NCI-H226 (cell line): ENCODE measurements at regions not wholly inside any gene's neighbourhood (a gene's known extent, or its start where the extent isn't known, plus 50 kb on each side); places are given as distances from the start of the nearest gene placed in this dataset.
A peak's percentile ranks its signal among the peaks of the same experiment; 100 is the strongest.

Experiments
- DNase-seq: peaks from one replicate; pipeline ENCODE4 v3.0.0-alpha.2; 2015

DNA sequence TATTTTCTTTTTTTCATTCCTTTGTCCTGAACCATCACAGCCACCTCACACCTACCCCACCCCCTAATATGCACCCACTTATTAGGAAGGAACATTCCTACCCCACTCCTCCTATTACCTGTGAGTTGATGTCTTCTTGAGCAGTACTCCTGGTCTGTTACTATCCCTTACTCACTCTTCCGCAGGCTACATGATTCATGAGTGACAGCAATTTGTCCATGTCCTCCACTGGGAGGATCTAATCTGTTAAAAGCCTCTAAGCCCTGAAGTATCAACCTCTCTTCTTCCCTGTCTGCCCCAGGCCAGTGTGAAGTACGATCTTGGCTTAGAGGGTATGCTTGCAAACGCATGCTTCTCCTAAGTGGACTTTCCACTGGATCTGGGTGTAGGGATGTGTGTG lies 75.6 kb upstream of the RFX8 start:
- no peak for DNase-seq

DNA sequence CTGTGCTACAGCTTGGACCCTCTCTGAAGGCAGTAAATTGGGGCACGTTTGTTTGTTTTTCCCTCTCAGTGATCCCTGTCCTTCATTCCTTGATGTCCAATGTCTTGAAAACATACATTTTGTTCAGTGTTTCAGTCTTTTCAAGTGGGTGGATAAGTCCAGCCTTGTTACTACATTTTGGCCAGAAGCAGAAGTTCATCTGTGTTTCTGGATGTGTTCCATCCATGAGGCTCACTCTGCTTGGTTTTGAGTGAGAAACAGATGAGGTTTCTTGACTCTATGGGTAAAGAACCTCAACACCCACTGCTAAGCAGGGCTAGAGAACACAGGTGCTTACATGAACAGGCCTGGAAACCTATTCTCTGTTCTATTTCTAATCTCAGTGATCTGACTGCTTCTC lies 74.5 kb upstream of the RFX8 start:
- no peak for DNase-seq

DNA sequence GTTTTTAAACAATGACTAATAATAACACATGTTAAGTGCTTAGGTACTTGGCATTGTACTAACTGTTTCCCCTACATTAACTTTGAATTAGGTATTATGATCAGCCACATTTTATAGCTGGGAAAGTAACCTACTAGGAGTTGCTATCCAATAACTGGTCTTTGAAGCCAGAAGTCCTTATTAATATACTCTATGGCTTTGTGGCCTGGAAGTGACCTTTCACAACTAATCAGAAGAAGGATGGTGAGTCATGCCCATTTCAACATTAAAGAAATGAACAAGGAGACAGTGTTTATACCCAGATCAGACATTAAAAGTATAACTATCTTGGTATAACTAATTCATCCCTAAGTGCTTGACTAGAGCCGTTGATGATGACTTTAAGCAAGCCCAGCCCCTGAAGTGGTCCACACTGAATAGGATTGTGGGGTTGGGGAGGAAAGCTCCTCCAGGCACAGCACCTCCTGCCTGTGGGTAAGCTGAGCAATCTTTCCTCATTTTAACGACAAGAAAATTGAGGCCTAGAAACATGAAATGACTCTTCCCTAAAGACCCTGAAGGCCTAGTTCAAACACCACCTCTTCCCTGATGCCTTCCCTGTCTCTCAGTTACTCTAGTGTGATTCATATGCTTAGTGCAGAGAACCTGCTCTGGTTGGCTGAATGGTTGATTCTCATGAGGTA lies 71.6 kb upstream of the RFX8 start:
- DNase-seq: peak; percentile 33

DNA sequence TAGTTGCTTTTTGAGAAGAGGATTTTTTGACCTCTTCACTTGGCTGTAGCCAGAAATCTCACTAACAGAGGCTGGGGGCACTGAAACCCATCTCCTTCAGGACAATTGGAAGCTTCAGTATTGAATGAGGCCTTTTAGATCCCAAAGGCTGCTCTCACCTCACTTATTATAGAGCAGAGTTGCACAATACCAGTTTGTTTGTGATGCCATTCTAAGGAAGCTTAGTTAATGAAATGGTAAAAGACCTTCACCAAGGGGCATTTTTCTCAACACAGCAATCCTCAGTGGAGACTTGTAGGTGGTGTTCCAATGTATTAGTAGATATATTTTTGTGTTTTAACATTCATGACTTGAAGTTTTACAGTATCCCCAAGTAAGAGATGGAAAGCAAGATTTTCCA lies 71.0 kb upstream of the RFX8 start:
- no peak for DNase-seq

DNA sequence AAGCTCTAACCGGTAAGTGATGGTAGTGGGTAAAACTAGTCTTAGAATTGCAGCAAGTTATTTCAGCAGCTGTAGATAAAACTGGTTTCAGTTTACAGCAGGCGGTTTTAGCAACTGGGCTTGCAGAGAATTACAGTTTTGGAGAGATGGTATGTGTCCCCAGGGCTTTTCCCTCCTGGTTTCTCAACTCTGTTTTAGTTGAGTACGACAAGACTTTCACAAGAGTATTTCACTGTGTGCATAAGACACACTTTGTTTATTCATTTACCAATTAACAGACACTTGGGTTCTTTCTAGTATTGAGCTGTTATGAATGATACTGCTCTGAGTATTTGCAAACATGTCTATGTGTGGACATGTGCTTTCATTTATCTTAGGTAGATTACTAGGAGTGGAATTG lies 65.6 kb upstream of the RFX8 start:
- DNase-seq: no peak

DNA sequence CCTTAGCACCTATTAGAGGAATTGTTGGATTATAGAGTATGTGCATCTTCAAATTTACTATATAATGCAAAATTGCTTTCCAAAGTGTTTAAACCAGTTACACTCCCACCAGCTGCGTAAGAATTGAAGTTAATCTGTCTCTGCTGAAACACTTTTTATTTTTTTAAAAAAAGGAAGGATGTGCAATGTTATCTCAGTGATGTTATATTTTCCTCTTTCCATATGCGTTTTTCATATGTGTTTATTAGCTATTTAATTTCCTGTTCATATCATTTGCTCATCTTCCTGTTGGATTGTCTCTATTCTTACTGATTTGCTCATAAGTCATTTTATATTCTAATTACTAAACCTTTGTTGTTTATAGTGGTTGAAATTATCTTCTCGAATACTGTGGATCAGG lies 63.2 kb upstream of the RFX8 start:
- no peak for DNase-seq

DNA sequence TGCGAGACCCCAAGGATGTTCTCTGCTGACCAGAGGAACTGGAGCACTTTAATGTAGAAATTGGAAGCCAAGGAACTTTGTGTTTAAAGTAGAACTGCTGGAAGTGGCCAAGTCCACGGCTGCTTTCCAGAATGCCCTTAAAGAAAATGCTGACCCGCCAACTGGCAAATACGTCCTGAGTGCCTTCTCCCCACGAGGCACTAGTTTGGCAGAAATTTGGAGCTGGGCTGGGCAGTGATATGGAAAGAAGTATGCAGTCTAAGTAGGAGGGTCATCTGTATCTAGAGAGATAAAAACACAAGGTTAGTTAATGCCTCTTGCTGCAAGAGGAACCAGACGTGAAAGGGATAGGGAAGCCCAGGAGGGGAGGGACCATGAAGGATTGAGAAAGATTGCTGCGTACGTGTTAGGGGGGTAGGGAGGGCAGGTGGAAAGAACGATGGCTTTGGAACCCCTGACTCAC lies 59.3 kb upstream of the RFX8 start:
- DNase-seq: no peak

DNA sequence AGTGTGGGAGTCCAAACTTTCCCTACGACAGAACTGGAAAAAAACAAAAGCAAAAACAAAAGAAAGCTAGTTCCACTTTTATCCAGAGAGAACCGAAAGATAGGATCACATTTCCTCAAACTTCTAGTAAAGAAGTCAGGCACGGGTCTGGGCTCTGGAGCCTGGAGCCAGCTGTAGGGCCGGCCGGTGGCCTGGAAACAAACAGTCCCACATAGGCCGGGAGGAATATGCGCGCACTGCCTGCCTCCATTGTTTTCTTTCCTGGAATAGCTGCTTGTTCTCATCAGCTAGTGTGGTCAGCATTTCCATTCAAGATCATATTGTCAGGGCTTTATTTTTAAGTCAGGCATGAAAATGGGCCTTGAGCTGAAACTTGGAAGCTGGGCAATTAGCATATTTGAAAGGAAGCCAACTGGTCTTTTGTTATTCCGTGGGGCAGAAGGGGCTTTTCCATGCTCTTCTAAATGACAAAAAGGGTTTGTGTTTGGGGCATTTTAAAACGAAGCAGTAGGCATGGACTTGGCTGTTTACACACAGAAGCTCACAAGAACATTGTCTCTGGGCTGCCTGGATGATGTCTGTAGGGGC lies 58.7 kb upstream of the RFX8 start:
- DNase-seq: no peak

DNA sequence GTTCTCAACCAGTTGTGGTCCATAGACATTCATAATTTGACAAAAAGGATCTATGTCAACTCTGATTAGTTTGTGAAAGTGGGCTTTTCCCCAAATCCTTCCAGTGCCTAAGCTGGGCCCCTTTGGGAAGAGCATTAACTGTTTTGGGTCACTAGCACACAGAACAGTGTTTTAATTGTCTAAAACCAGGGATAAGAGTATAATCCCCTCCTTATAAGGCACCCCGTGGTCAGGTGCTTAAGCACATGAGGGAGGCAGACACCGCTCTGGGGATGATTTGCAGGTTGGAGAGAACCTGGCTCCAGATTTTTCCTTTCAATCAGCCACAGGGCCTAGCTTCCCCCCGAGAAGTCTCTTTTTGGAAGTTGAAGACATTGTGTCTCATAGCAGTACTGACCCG lies 53.6 kb upstream of the RFX8 start:
- DNase-seq: no peak

DNA sequence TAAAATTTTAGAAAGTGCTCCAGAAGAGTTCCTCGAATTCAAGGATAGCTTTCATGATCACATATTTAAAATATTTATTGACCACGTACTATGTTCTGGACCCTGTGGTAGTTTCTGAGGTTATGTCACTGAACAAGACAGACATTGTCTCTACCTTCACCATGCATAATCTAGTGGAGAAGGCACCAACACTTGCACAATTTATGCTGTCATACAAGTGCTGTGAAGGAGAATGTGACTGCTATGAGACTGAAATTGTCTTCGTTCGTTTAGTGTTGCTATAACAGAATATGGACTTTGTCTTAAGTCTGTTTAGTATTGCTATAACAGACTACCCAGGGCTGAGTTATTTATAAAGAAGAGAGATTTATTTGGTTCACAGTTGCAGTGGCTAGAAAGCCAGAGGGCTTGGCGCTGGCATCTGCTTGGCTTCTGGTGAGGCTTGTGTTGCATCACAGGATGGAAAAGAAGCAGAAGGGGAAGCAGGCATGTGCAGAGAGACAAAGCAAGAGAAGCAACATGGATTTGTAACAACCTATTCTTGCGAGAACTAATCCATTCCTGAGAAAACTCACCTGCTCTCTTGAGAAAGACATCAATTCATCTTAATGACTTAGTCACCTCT lies 50.0 kb upstream of the RFX8 start:
- DNase-seq: no peak
